Smooth muscle cell (in vitro differentiated cells): ENCODE measurements at regions not wholly inside any gene's neighbourhood (a gene's known extent, or its start where the extent isn't known, plus 50 kb on each side); places are given as distances from the start of the nearest gene placed in this dataset.

ENCODE experiments used
- DNase-seq: peaks from one replicate; lab custom pipeline; 2025; ENCODE audit not compliant: unreplicated experiment; lab: John Stamatoyannopoulos, UW
- H2AFZ ChIP-seq: fragments of 200-600 bp; sonication (generic); 2 replicates; pipeline ENCODE4 v1.6.0; 2016; ENCODE audit warnings: antibody characterized with exemption, low read depth, mild to moderate bottlenecking
- H3F3A ChIP-seq: fragments of 200-600 bp; sonication (generic); 2 replicates; pipeline ENCODE4 v1.6.0; 2017; ENCODE audit warnings: antibody characterized with exemption, low read depth
- H3K27ac ChIP-seq: fragments of 200-600 bp; sonication (generic); 2 replicates; pipeline ENCODE4 v1.5.1; 2016; ENCODE audit warnings: low read depth, mild to moderate bottlenecking
- H3K27me3 ChIP-seq: fragments of 200-600 bp; sonication (generic); 2 replicates; pipeline ENCODE4 v1.6.1; 2016; ENCODE audit warnings: low read depth, mild to moderate bottlenecking
- H3K36me3 ChIP-seq: fragments of 200-600 bp; sonication (generic); 2 replicates; pipeline ENCODE4 v1.5.1; 2016; ENCODE audit warnings: low read depth
- H3K4me1 ChIP-seq: fragments of 200-600 bp; sonication (generic); 2 replicates; pipeline ENCODE4 v1.5.1; 2016; ENCODE audit warnings: low read depth
- H3K4me2 ChIP-seq: fragments of 200-600 bp; sonication (generic); 2 replicates; pipeline ENCODE4 v1.6.0; 2016; ENCODE audit warnings: mild to moderate bottlenecking
- H3K4me3 ChIP-seq: fragments of 200-600 bp; sonication (generic); 2 replicates; pipeline ENCODE4 v1.5.1; 2016; ENCODE audit warnings: mild to moderate bottlenecking
- H3K79me2 ChIP-seq: fragments of 200-600 bp; sonication (generic); 2 replicates; pipeline ENCODE4 v1.6.0; 2016; ENCODE audit warnings: low read depth, mild to moderate bottlenecking
- H3K9ac ChIP-seq: fragments of 200-600 bp; sonication (generic); 2 replicates; pipeline ENCODE4 v1.6.0; 2016; ENCODE audit warnings: low read depth
- H3K9me3 ChIP-seq: fragments of 200-600 bp; sonication (generic); replicated peaks from 2 replicates; pipeline ENCODE4 v1.5.1; 2016; ENCODE audit warnings: low read depth
- H4K20me1 ChIP-seq: fragments of 200-600 bp; sonication (generic); 2 replicates; pipeline ENCODE4 v1.6.0; 2016; ENCODE audit warnings: low read depth
- WGBS: methylation state at CpG from one replicate; pipeline ENCODE4 v1.1.7; 2016; ENCODE audit warnings: low lambda C conversion rate; 5-methylcytosine and 5-hydroxymethylcytosine counted together
- TF ChIP-seq, protein P1 (sequence below): fragments of 200-600 bp; sonication (generic); IDR thresholded peaks from 2 replicates; pipeline ENCODE4 v1.5.1; 2017; ENCODE audit warnings: borderline replicate concordance, mild to moderate bottlenecking, antibody characterized with exemption; ENCODE audit not compliant: insufficient read depth, poor library complexity, severe bottlenecking

DNA sequence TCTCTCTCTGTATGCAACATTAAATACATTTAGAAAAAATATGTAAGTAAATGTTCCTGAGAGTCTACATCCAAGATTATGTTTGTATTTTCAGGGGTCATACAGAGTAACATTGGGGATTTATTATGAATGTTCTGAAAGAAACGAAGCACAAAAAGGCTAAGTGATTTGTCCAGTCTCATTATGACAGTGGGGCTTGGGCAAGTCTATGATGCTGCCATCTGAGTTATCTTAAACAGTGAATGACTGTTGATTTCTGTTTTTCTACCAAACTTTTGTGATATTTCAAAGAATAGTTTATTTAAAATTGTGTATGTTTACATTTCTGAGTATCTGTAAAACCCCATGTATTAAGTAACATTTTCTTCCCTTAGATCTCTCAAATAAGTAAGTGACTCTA, 481.2 kb upstream of the ZNF717 start:
- no peak for DNase-seq
- WGBS = 91% methylated on average over 1 of the region's 1 CpG
- TF ChIP-seq, protein P1, sequence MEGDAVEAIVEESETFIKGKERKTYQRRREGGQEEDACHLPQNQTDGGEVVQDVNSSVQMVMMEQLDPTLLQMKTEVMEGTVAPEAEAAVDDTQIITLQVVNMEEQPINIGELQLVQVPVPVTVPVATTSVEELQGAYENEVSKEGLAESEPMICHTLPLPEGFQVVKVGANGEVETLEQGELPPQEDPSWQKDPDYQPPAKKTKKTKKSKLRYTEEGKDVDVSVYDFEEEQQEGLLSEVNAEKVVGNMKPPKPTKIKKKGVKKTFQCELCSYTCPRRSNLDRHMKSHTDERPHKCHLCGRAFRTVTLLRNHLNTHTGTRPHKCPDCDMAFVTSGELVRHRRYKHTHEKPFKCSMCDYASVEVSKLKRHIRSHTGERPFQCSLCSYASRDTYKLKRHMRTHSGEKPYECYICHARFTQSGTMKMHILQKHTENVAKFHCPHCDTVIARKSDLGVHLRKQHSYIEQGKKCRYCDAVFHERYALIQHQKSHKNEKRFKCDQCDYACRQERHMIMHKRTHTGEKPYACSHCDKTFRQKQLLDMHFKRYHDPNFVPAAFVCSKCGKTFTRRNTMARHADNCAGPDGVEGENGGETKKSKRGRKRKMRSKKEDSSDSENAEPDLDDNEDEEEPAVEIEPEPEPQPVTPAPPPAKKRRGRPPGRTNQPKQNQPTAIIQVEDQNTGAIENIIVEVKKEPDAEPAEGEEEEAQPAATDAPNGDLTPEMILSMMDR = no peak
- Histone ChIP-seq H4K20me1 (no peaks in the 10 kb centered on the region), H3K27me3 (no peaks in the 10 kb centered on the region), H3K4me2 (no peak overlapping the region), H3K27ac (no peak overlapping the region), H3F3A (no peaks in the 10 kb centered on the region), H3K4me1 (no peaks in the 10 kb centered on the region), H3K9me3 (no peaks in the 10 kb centered on the region), H3K9ac (no peak overlapping the region), H3K79me2 (no peaks in the 10 kb centered on the region), H3K36me3 (no peaks in the 10 kb centered on the region), H2AFZ (no peak overlapping the region), H3K4me3 (no peak overlapping the region)

DNA sequence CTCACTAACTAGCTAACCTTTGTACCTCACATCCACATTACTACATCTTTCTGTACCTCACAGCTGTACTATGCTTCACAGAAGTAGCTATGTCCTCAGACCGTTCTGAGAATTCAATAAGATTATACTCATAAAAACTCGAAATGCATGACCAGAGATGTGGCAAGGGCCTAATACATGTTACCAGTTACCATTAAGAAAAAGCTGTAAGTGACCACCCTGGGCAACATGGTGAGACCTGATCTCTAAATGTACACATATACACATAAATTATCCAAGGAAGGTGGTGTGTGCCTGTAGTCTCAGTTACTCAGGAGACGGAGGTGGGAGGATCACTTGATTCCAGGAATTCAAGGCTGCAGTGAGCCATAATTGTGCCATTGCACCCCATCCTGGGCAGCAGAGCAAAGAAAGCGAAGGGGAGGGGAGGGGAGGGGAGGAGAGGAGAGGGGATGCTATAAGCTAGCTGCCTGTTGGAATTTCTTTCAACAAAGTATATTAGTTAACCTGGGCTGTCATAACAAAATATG, 482.6 kb upstream of the ZNF717 start:
- 87% methylated on average over 4 of the region's 4 CpGs for WGBS
- Histone ChIP-seq H3K9ac (no peak overlapping the region), H3F3A (no peaks in the 10 kb centered on the region), H4K20me1 (no peaks in the 10 kb centered on the region), H3K36me3 (no peaks in the 10 kb centered on the region), H3K79me2 (no peaks in the 10 kb centered on the region), H3K4me2 (no peak overlapping the region), H3K4me3 (no peak overlapping the region), H3K9me3 (no peaks in the 10 kb centered on the region), H2AFZ (no peak overlapping the region), H3K27ac (no peak overlapping the region), H3K4me1 (no peaks in the 10 kb centered on the region), H3K27me3 (no peaks in the 10 kb centered on the region)
- TF ChIP-seq, protein P1 = no peak
- no peak for DNase-seq

DNA sequence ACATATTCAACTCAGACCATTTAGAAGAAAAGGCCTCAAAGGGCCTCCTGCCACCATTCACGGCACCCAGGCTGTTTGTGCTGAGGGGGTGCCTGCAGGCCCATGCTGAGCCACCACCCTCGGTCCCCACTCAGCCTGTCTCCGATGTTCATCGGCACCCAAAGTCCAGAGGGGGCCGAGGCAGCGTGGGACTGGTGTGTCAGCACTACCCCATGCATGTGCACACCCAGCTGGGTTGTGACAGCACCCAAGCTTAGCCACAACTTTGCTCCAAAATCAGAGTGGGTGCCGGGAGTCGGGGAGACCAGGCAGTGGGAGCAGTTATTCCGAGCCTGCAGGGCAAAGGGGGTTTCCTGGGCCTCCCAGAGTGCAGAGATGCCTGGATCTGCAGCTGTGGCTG, 508.5 kb upstream of the ZNF717 start:
- Histone ChIP-seq H3K27me3 (no peaks in the 10 kb centered on the region), H3K9me3 (no peaks in the 10 kb centered on the region), H3K9ac (no peak overlapping the region), H2AFZ (no peak overlapping the region), H3K4me2 (no peak overlapping the region), H3K4me3 (no peak overlapping the region), H3F3A (no peaks in the 10 kb centered on the region), H3K4me1 (no peaks in the 10 kb centered on the region), H4K20me1 (no peaks in the 10 kb centered on the region), H3K36me3 (no peaks in the 10 kb centered on the region), H3K27ac (no peak overlapping the region), H3K79me2 (no peaks in the 10 kb centered on the region)
- no peak for DNase-seq
- TF ChIP-seq, protein P1 = no peak
- 97% methylated on average over 9 of the region's 9 CpGs for WGBS

DNA sequence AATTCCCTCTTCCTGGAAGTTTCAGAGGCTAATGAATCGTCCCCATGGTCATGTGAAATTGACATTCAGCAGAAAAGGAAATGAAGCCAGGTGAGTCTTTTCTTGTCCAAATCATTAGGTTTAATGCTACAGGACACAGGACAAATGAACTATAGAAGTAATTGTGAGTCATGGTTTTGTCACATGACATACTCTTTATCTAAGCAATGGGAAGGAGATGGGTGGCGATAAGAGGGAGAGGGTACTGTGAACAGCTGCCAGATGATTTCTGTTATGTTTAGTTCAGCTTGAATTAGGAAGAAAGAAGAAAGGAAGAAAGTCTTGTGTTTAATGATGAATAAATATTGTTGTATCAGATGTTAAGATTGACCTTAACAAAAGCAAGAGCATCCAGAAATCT, 515.4 kb upstream of the ZNF717 start:
- Histone ChIP-seq H3F3A (no peaks in the 10 kb centered on the region), H3K79me2 (no peaks in the 10 kb centered on the region), H3K36me3 (no peaks in the 10 kb centered on the region), H3K27ac (no peak overlapping the region), H4K20me1 (no peaks in the 10 kb centered on the region), H3K4me2 (no peak overlapping the region), H3K4me3 (no peak overlapping the region), H3K9ac (no peak overlapping the region), H3K27me3 (no peaks in the 10 kb centered on the region), H3K4me1 (no peaks in the 10 kb centered on the region), H3K9me3 (no peaks in the 10 kb centered on the region), H2AFZ (no peak overlapping the region)
- DNase-seq = no peak
- TF ChIP-seq, protein P1 = no peak
- WGBS = 84% methylated on average over 2 of the region's 2 CpGs
